ENCODE measurements at regions not wholly inside any gene's neighbourhood (a gene's known extent, or its start where the extent isn't known, plus 50 kb on each side); places are given as distances from the start of the nearest gene placed in this dataset.

DNA sequence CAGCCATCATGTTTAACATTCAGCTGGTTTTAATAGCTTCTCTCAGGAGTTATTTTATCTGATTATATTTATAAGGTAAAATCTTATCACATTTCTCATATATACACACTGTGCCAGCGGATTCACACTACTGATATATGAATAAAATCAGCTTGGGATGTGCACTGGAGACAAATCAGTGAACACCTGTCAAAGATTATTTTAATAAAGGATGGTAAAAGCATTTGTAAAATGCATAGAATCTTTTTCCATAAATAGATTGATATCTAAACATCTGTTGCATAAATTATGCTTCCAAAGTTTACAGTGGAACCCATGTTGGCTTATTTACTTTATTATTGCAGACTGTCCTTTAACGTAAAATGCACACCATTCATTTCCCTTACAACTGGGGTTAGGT, 1125.8 kb upstream of the CNTN5 start:
- Histone ChIP-seq H3K4me2 (ENCODE audit: low read length) (no peak overlapping the region), H3K79me2 (ENCODE audit: low read length) (no peaks in the 10 kb centered on the region), H3K9me3 (ENCODE audit: insufficient read depth, low read length) (no peaks in the 10 kb centered on the region), H3K27me3 (ENCODE audit: low read depth, low read length) (no peaks in the 10 kb centered on the region), H3K9ac (ENCODE audit: low read length) (no peak overlapping the region), H2AFZ (ENCODE audit: low read depth, low read length) (no peak overlapping the region), H3K36me3 (replicated peaks; ENCODE audit: low read depth, low read length) (no peaks in the 10 kb centered on the region), H3K4me3 (ENCODE audit: low read length) (no peak overlapping the region), H3K4me1 (ENCODE audit: low read length) (no peaks in the 10 kb centered on the region), H4K20me1 (ENCODE audit: insufficient read depth, low read length) (no peaks in the 10 kb centered on the region), H3K27ac (ENCODE audit: low read length) (no peak overlapping the region)
- TF ChIP-seq, protein P1, sequence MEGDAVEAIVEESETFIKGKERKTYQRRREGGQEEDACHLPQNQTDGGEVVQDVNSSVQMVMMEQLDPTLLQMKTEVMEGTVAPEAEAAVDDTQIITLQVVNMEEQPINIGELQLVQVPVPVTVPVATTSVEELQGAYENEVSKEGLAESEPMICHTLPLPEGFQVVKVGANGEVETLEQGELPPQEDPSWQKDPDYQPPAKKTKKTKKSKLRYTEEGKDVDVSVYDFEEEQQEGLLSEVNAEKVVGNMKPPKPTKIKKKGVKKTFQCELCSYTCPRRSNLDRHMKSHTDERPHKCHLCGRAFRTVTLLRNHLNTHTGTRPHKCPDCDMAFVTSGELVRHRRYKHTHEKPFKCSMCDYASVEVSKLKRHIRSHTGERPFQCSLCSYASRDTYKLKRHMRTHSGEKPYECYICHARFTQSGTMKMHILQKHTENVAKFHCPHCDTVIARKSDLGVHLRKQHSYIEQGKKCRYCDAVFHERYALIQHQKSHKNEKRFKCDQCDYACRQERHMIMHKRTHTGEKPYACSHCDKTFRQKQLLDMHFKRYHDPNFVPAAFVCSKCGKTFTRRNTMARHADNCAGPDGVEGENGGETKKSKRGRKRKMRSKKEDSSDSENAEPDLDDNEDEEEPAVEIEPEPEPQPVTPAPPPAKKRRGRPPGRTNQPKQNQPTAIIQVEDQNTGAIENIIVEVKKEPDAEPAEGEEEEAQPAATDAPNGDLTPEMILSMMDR (IDR thresholded peaks at IDR 0.05; ENCODE audit: low read depth, low read length): no peak
- no peak for TF ChIP-seq EZH2phosphoT487 (IDR thresholded peaks at IDR 0.05; ENCODE audit: low read depth)

DNA sequence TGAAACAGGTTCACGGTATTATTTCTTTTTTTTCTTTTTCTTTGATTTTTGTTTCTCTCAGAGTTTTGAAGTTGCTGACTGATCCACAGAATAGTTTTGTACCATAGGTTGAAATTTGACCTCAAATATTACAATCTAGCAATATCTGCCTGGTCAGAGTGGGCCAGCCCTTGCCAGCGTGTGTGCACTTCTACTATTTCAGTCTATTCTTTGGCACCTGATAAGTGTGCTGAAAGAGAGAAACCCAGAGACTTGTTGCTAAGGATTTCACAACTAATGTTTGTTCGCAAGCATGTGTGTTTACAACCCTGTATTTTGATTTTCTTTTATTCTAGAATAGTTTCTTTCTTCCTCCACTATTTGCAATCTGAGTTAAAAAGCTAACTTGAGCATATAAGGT, 1125.2 kb upstream of the CNTN5 start:
- Histone ChIP-seq H3K4me2 (ENCODE audit: low read length) (no peak overlapping the region), H3K9me3 (ENCODE audit: insufficient read depth, low read length) (no peaks in the 10 kb centered on the region), H3K4me1 (ENCODE audit: low read length) (no peaks in the 10 kb centered on the region), H2AFZ (ENCODE audit: low read depth, low read length) (no peak overlapping the region), H3K79me2 (ENCODE audit: low read length) (no peaks in the 10 kb centered on the region), H4K20me1 (ENCODE audit: insufficient read depth, low read length) (no peaks in the 10 kb centered on the region), H3K4me3 (ENCODE audit: low read length) (no peak overlapping the region), H3K36me3 (replicated peaks; ENCODE audit: low read depth, low read length) (no peaks in the 10 kb centered on the region), H3K9ac (ENCODE audit: low read length) (no peak overlapping the region), H3K27ac (ENCODE audit: low read length) (no peak overlapping the region), H3K27me3 (ENCODE audit: low read depth, low read length) (no peaks in the 10 kb centered on the region)
- TF ChIP-seq, protein P1 (IDR thresholded peaks at IDR 0.05; ENCODE audit: low read depth, low read length): no peak
- no peak for TF ChIP-seq EZH2phosphoT487 (IDR thresholded peaks at IDR 0.05; ENCODE audit: low read depth)

GRCh38 chr11:97902828-97903227, 1117.9 kb upstream of the CNTN5 start:
- no peak for TF ChIP-seq EZH2phosphoT487 (IDR thresholded peaks at IDR 0.05; ENCODE audit: low read depth)
- TF ChIP-seq, protein P1 (IDR thresholded peaks at IDR 0.05; ENCODE audit: low read depth, low read length): no peak
- Histone ChIP-seq H3K79me2 (ENCODE audit: low read length) (no peaks in the 10 kb centered on the region), H3K36me3 (replicated peaks; ENCODE audit: low read depth, low read length) (no peaks in the 10 kb centered on the region), H3K4me1 (ENCODE audit: low read length) (no peaks in the 10 kb centered on the region), H3K27me3 (ENCODE audit: low read depth, low read length) (no peaks in the 10 kb centered on the region), H3K9ac (ENCODE audit: low read length) (no peak overlapping the region), H3K27ac (ENCODE audit: low read length) (no peak overlapping the region), H3K4me2 (ENCODE audit: low read length) (no peak overlapping the region), H2AFZ (ENCODE audit: low read depth, low read length) (no peak overlapping the region), H3K4me3 (ENCODE audit: low read length) (no peak overlapping the region), H3K9me3 (ENCODE audit: insufficient read depth, low read length) (no peaks in the 10 kb centered on the region), H4K20me1 (ENCODE audit: insufficient read depth, low read length) (no peaks in the 10 kb centered on the region)

DNA sequence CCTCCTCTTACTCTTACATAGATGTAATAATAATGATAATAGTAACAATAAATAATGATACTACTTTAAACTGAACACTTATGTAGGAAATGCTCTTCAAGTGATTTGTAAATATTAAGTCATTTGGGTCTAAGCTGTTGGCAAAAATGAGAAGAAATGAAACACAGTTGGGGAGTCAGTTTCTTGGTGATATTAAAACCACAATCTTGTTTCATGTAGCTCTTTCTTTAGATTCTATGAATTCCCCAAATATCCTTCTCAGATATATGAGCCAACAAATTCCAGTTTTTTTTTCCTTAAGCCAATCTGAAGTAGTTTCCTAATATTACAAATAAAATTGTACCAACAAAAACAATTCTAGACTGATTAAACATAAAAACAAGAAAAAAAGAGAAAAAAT, 1115.6 kb upstream of the CNTN5 start:
- no peak overlapping the region for H3K27ac ChIP-seq (ENCODE audit: low read length)
- no peaks in the 10 kb centered on the region for H3K27me3 ChIP-seq (ENCODE audit: low read depth, low read length)
- H3K4me3 ChIP-seq (ENCODE audit: low read length): no peak overlapping the region
- H3K79me2 ChIP-seq (ENCODE audit: low read length): no peaks in the 10 kb centered on the region
- no peaks in the 10 kb centered on the region for H3K9me3 ChIP-seq (ENCODE audit: insufficient read depth, low read length)
- no peak overlapping the region for H3K4me2 ChIP-seq (ENCODE audit: low read length)
- no peaks in the 10 kb centered on the region for H3K4me1 ChIP-seq (ENCODE audit: low read length)
- H3K9ac ChIP-seq (ENCODE audit: low read length): no peak overlapping the region
- H3K36me3 ChIP-seq (replicated peaks; ENCODE audit: low read depth, low read length): no peaks in the 10 kb centered on the region
- TF ChIP-seq EZH2phosphoT487 (IDR thresholded peaks at IDR 0.05; ENCODE audit: low read depth): no peak
- TF ChIP-seq, protein P1 (IDR thresholded peaks at IDR 0.05; ENCODE audit: low read depth, low read length): no peak
- H4K20me1 ChIP-seq (ENCODE audit: insufficient read depth, low read length): no peaks in the 10 kb centered on the region
- H2AFZ ChIP-seq (ENCODE audit: low read depth, low read length): no peak overlapping the region

Measured in OCI-LY3 (cell line).